H1 (cell line): ENCODE measurements at regions not wholly inside any gene's neighbourhood (a gene's known extent, or its start where the extent isn't known, plus 50 kb on each side); places are given as distances from the start of the nearest gene placed in this dataset.

Experiments
- CTCF ChIA-PET: fragments of 300-600 bp; sonication (Branson Sonifier 250); formaldehyde crosslinking; loops from one replicate; lab custom pipeline; 2021; ENCODE audit not compliant: partially characterized antibody; lab: Charles Lee
- POLR2A ChIA-PET: fragments of 300-600 bp; sonication (Branson Sonifier 250); formaldehyde crosslinking; loops from one replicate; lab custom pipeline; 2021; ENCODE audit warnings: inconsistent platforms; ENCODE audit not compliant: partially characterized antibody; lab: Charles Lee
- DNase-seq, 2 experiments: peaks; one replicate each; pipeline versions ENCODE4 v3.0.0 to v3.0.0-alpha.2; 2010 to 2022; ENCODE audit warnings: low spot score in 2 of 2, low read depth in 1 of 2, mixed read lengths in 1 of 2
- FAIRE-seq: peaks from 2 replicates; lab custom pipeline; 2011; peaks lifted over from hg19 to GRCh38; lab: Jason Lieb, UNC
- H2AFZ ChIP-seq: 2 replicates; pipeline ENCODE4 v1.8.1; 2012; ENCODE audit warnings: low read length, inconsistent platforms
- H2AK5ac ChIP-seq: 2 replicates; pipeline ENCODE4 v1.6.1; 2013; ENCODE audit warnings: low read depth, low read length
- H2BK120ac ChIP-seq: replicated peaks from 2 replicates; pipeline ENCODE3; 2013; ENCODE audit warnings: low read depth, low read length, inconsistent platforms
- H2BK12ac ChIP-seq: 2 replicates; pipeline ENCODE4 v1.6.1; 2013; ENCODE audit warnings: low read depth, low read length
- H2BK15ac ChIP-seq: 2 replicates; pipeline ENCODE4 v1.6.1; 2013; ENCODE audit warnings: low read length
- H2BK20ac ChIP-seq: 2 replicates; pipeline ENCODE4 v1.6.1; 2013; ENCODE audit warnings: low read length
- H2BK5ac ChIP-seq: 2 replicates; pipeline ENCODE4 v1.6.1; 2013; ENCODE audit warnings: low read depth, low read length
- H3K14ac ChIP-seq: 2 replicates; pipeline ENCODE4 v1.6.1; 2013; ENCODE audit warnings: inconsistent platforms; ENCODE audit not compliant: insufficient read length
- H3K18ac ChIP-seq: 2 replicates; pipeline ENCODE4 v1.6.1; 2013; ENCODE audit warnings: low read length; ENCODE audit errors: extremely low read depth
- H3K23ac ChIP-seq: 2 replicates; pipeline ENCODE4 v1.6.1; 2013; ENCODE audit warnings: inconsistent platforms; ENCODE audit not compliant: insufficient read length
- H3K23me2 ChIP-seq: 2 replicates; pipeline ENCODE4 v1.6.1; 2013; ENCODE audit warnings: low read depth, low read length
- H3K27ac ChIP-seq: 2 replicates; pipeline ENCODE4 v1.6.1; 2011; ENCODE audit warnings: low read depth, low read length, inconsistent platforms
- H3K27me3 ChIP-seq, 4 experiments: replicated peaks in 1 of 4; 1 replicate in 1 of 4; 2 replicates in 3 of 4; pipeline versions ENCODE4 v1.6.1 to v1.8.1; 2011 to 2013; ENCODE audit warnings: low read length in 3 of 4, mild to moderate bottlenecking in 3 of 4, inconsistent platforms in 2 of 4, mixed read lengths in 2 of 4, moderate library complexity in 1 of 4; ENCODE audit not compliant: control insufficient read depth in 3 of 4, insufficient read depth in 3 of 4; ENCODE audit errors: extremely low read depth in 1 of 4
- H3K36me3 ChIP-seq, 4 experiments: 2 replicates each; pipeline versions ENCODE4 v1.6.1 to v1.8.1; 2011 to 2013; ENCODE audit warnings: mild to moderate bottlenecking in 4 of 4, low read length in 3 of 4, moderate library complexity in 2 of 4, control low read depth in 1 of 4, inconsistent platforms in 1 of 4; ENCODE audit not compliant: insufficient read depth in 4 of 4, control insufficient read depth in 2 of 4
- H3K4ac ChIP-seq: replicated peaks from 2 replicates; pipeline ENCODE3; 2013; ENCODE audit warnings: low read length, low read depth, mixed read lengths, inconsistent platforms; ENCODE audit not compliant: insufficient read length
- H3K4me1 ChIP-seq, 4 experiments: replicated peaks in 1 of 4; 1 replicate in 1 of 4; 2 replicates in 3 of 4; pipeline versions ENCODE4 v1.6.1 to v1.8.1; 2011 to 2013; ENCODE audit warnings: low read length in 3 of 4, inconsistent platforms in 2 of 4, mixed read lengths in 1 of 4; ENCODE audit not compliant: insufficient read depth in 4 of 4, control insufficient read depth in 3 of 4
- H3K4me2 ChIP-seq, 2 experiments: 2 replicates each; pipeline versions ENCODE4 v1.6.1 to v1.8.1; 2011 to 2013; ENCODE audit warnings: low read depth in 2 of 2, low read length in 2 of 2, control low read depth in 1 of 2, inconsistent platforms in 1 of 2, mild to moderate bottlenecking in 1 of 2; ENCODE audit not compliant: insufficient read depth in 1 of 2
- H3K4me3 ChIP-seq, 4 experiments: fragments of 200-600, 300-600 bp in 1 of 4; sonication (generic), shearing (Covaris generic), sonication (Bioruptor Twin) in 1 of 4; 2 replicates each; pipeline versions ENCODE4 v1.5.1 to v1.8.1; 2011 to 2016; ENCODE audit warnings: low read length in 4 of 4, low read depth in 3 of 4, control low read depth in 2 of 4, inconsistent platforms in 2 of 4, mild to moderate bottlenecking in 2 of 4, mixed read lengths in 1 of 4, moderate library complexity in 1 of 4; ENCODE audit not compliant: insufficient read depth in 2 of 4; ENCODE audit errors: extremely low read depth in 1 of 4
- H3K56ac ChIP-seq: replicated peaks from 2 replicates; pipeline ENCODE3; 2013; ENCODE audit warnings: low read depth, mild to moderate bottlenecking, mixed read lengths, low read length, inconsistent platforms; ENCODE audit not compliant: insufficient read length
- H3K79me1 ChIP-seq: 2 replicates; pipeline ENCODE4 v1.6.1; 2013; ENCODE audit warnings: low read depth, low read length, control low read depth
- H3K79me2 ChIP-seq, 2 experiments: 2 replicates each; pipeline versions ENCODE4 v1.6.1 to v1.8.1; 2012 to 2013; ENCODE audit warnings: low read length in 2 of 2, mild to moderate bottlenecking in 2 of 2, inconsistent platforms in 1 of 2; ENCODE audit not compliant: insufficient read depth in 2 of 2, control insufficient read depth in 1 of 2
- H3K9ac ChIP-seq, 4 experiments: replicated peaks in 1 of 4; 1 replicate in 1 of 4; 2 replicates in 3 of 4; pipeline versions ENCODE4 v1.6.1 to v1.8.1; 2011 to 2013; ENCODE audit warnings: low read depth in 3 of 4, low read length in 3 of 4, control low read depth in 2 of 4, mild to moderate bottlenecking in 2 of 4, moderate library complexity in 2 of 4, inconsistent platforms in 1 of 4; ENCODE audit errors: extremely low read depth in 1 of 4
- H3K9me3 ChIP-seq, 2 experiments: 2 replicates each; pipeline versions ENCODE4 v1.6.1 to v1.8.1; 2012 to 2013; ENCODE audit warnings: mild to moderate bottlenecking in 2 of 2, moderate library complexity in 2 of 2, control low read depth in 1 of 2, inconsistent platforms in 1 of 2, low read depth in 1 of 2, low read length in 1 of 2, mixed read lengths in 1 of 2; ENCODE audit not compliant: insufficient read depth in 2 of 2
- H4K20me1 ChIP-seq, 2 experiments: replicated peaks in 1 of 2; 2 replicates each; pipeline versions ENCODE3 to v1.8.1; 2011 to 2013; ENCODE audit warnings: inconsistent platforms in 2 of 2, low read length in 2 of 2, mild to moderate bottlenecking in 1 of 2; ENCODE audit not compliant: insufficient read depth in 2 of 2, control insufficient read depth in 1 of 2
- H4K5ac ChIP-seq: 2 replicates; pipeline ENCODE4 v1.6.1; 2013; ENCODE audit warnings: low read length, low read depth, mixed read lengths, inconsistent platforms; ENCODE audit not compliant: insufficient read length
- H4K8ac ChIP-seq: 2 replicates; pipeline ENCODE4 v1.8.0; 2013; ENCODE audit warnings: mild to moderate bottlenecking, moderate library complexity, low read length, inconsistent platforms; ENCODE audit not compliant: insufficient read depth; ENCODE audit errors: extremely low read depth
- H4K91ac ChIP-seq: replicated peaks from 2 replicates; pipeline ENCODE3; 2013; ENCODE audit warnings: low read length, mixed read lengths, inconsistent platforms; ENCODE audit not compliant: insufficient read length
- BACH1 ChIP-seq: IDR thresholded peaks from 2 replicates; pipeline ENCODE4 v1.6.1; 2012; ENCODE audit warnings: low read length, improper control_type of control experiment
- BCL11A ChIP-seq, 2 experiments: IDR thresholded peaks; one replicate each; pipeline ENCODE4 v1.6.1; 2011; ENCODE audit warnings: low read depth in 2 of 2, low read length in 2 of 2, mild to moderate bottlenecking in 2 of 2
- HDAC6 ChIP-seq: IDR thresholded peaks from one replicate; pipeline ENCODE4 v1.7.1; 2012; ENCODE audit warnings: low read depth, mild to moderate bottlenecking, inconsistent platforms, low read length, moderate library complexity
- KDM5A ChIP-seq: fragments of 200-600 bp; IDR thresholded peaks from 2 replicates; pipeline ENCODE4 v1.7.1; 2012; ENCODE audit warnings: mild to moderate bottlenecking, low read length, inconsistent platforms, mixed read lengths
- NANOG ChIP-seq: IDR thresholded peaks from 2 replicates; pipeline ENCODE4 v1.6.1; 2011; ENCODE audit warnings: low read length, low read depth, mild to moderate bottlenecking, inconsistent platforms; ENCODE audit not compliant: insufficient read depth, poor library complexity, severe bottlenecking
- NRF1 ChIP-seq: IDR thresholded peaks from 2 replicates; pipeline ENCODE4 v1.6.1; 2011; ENCODE audit warnings: mild to moderate bottlenecking, low read depth, low read length, improper control_type of control experiment
- TAF7 ChIP-seq: optimal IDR thresholded peaks from 2 replicates; pipeline ENCODE3; 2011; ENCODE audit warnings: low read depth, mild to moderate bottlenecking, inconsistent platforms, low read length, moderate library complexity, borderline replicate concordance
- TBP ChIP-seq: IDR thresholded peaks from 2 replicates; pipeline ENCODE4 v1.6.1; 2011; ENCODE audit warnings: low read depth, low read length, improper control_type of control experiment
- TEAD4 ChIP-seq: IDR thresholded peaks from 2 replicates; pipeline ENCODE4 v1.6.1; 2012; ENCODE audit warnings: low read depth, low read length, inconsistent platforms, mixed read lengths
- USF2 ChIP-seq: IDR thresholded peaks from 2 replicates; pipeline ENCODE4 v1.6.1; 2011; ENCODE audit warnings: low read length, improper control_type of control experiment
- ZNF274 ChIP-seq: IDR thresholded peaks from 2 replicates; pipeline ENCODE4 v1.7.0; 2012; ENCODE audit warnings: low read length, borderline replicate concordance; ENCODE audit errors: extremely low read depth
- WGBS, 2 experiments: shearing (Covaris generic) in 1 of 2; methylation state at CpG; one replicate each; pipeline versions ENCODE4 v1.1.6 to v1.1.7; 2013 to 2015; ENCODE audit warnings: low lambda C conversion rate in 2 of 2, mixed read lengths in 2 of 2, inconsistent platforms in 1 of 2, low coverage in 1 of 2, missing lambda C conversion rate in 1 of 2; ENCODE audit not compliant: insufficient replicate concordance in 2 of 2, insufficient coverage in 1 of 2, insufficient read length in 1 of 2; ENCODE audit errors: extremely low coverage in 1 of 2, missing lambda C conversion rate in 1 of 2; 5-methylcytosine and 5-hydroxymethylcytosine counted together

- H2BK120ac ChIP-seq: no peak overlapping the region
- peaks cover 45 to 49% of the 10 kb centered on the region in 2 experiments for H3K9me3 ChIP-seq
- no peak overlapping the region for H3K27ac ChIP-seq
- H4K20me1 ChIP-seq: no peaks in the 10 kb centered on the region
- H3K14ac ChIP-seq: no peak overlapping the region
- H3K23me2 ChIP-seq: no peaks in the 10 kb centered on the region
- no peak overlapping the region for H2AFZ ChIP-seq
- H3K79me2 ChIP-seq: no peaks in the 10 kb centered on the region
- H3K27me3 ChIP-seq: no peaks in the 10 kb centered on the region
- CTCF ChIA-PET: interaction anchor here (1.1 kb wide), 1 partner anchor 357 kb away, joined by 3 read pairs; no protein-coding TSS in a partner anchor
- DNase-seq: no peak
- WGBS, 2 experiments: 91% methylated on average over 4 of the region's 6 CpGs; no CpG with 5 or more reads in 1 of the 2 experiments
- H3K4me3 ChIP-seq: no peak overlapping the region
- no peaks in the 10 kb centered on the region for H3K36me3 ChIP-seq
- no peak overlapping the region for H3K18ac ChIP-seq
- no peaks in the 10 kb centered on the region for H3K4me1 ChIP-seq
- no peak overlapping the region for H4K5ac ChIP-seq
- H2AK5ac ChIP-seq: no peak overlapping the region
- H3K56ac ChIP-seq: no peak overlapping the region
- H3K79me1 ChIP-seq: no peaks in the 10 kb centered on the region
- no peak overlapping the region for H2BK12ac ChIP-seq
- H3K4me2 ChIP-seq: no peak overlapping the region
- no peak overlapping the region for H2BK20ac ChIP-seq
- FAIRE-seq: no peak
- H4K8ac ChIP-seq: no peak overlapping the region
- POLR2A ChIA-PET: no interaction called here
- H3K9ac ChIP-seq: no peak overlapping the region
- no peak overlapping the region for H4K91ac ChIP-seq
- H2BK15ac ChIP-seq: no peak overlapping the region
- H3K4ac ChIP-seq: no peak overlapping the region
- H2BK5ac ChIP-seq: no peak overlapping the region
- no peak overlapping the region for H3K23ac ChIP-seq
- no peak for TF ChIP-seq KDM5A
- no peak for TF ChIP-seq USF2
- TF ChIP-seq NANOG: no peak
- no peak for TF ChIP-seq TAF7
- no peak for TF ChIP-seq TEAD4
- TF ChIP-seq BACH1: no peak
- TF ChIP-seq TBP: no peak
- no peak for TF ChIP-seq ZNF274
- TF ChIP-seq BCL11A (IDR thresholded peaks at IDR 0.05; ENCODE audit: low read depth in 2 of 2, low read length in 2 of 2): no peak
- TF ChIP-seq NRF1: no peak
- TF ChIP-seq HDAC6: no peak
Observed at GRCh38 chr6:159610881-159611280, 82.2 kb downstream of the SOD2 start.
